PFSK-1 (cell line): ENCODE measurements at regions not wholly inside any gene's neighbourhood (a gene's known extent, or its start where the extent isn't known, plus 50 kb on each side); places are given as distances from the start of the nearest gene placed in this dataset.

ENCODE experiments used
- POLR2AphosphoS5 ChIP-seq: IDR thresholded peaks from 2 replicates; pipeline ENCODE4 v1.6.1; 2012; ENCODE audit warnings: low read depth, mild to moderate bottlenecking, control low read depth, low read length, moderate library complexity
- TAF1 ChIP-seq: IDR thresholded peaks from 2 replicates; pipeline ENCODE4 v1.6.1; 2012; ENCODE audit warnings: low read length, control low read depth, borderline replicate concordance; ENCODE audit not compliant: insufficient read depth

- TF ChIP-seq POLR2AphosphoS5 (no peak), TAF1 (no peak)
These were observed 789.2 kb upstream of the RGS18 start for GRCh38 chr1:191368891-191369654.
